Activated effector memory CD4-positive, alpha-beta T cell treated with anti-CD3 and anti-CD28 coated beads, Interleukin-2, amount 50 U/mL, for 16 hours (primary cell): ENCODE measurements at regions not wholly inside any gene's neighbourhood (a gene's known extent, or its start where the extent isn't known, plus 50 kb on each side); places are given as distances from the start of the nearest gene placed in this dataset.

ENCODE experiments used
- DNase-seq: peaks from one replicate; pipeline ENCODE4 v3.0.0-alpha.2; 2020

GRCh38 chr4:157840648-157841047, 332.2 kb downstream of the GASK1B start:
- no peak for DNase-seq

- no peak for DNase-seq
These were observed 332.8 kb downstream of the GASK1B start for GRCh38 chr4:157840034-157840433.

GRCh38 chr4:157838366-157838765, 334.5 kb downstream of the GASK1B start:
- DNase-seq, result no peak

- DNase-seq, result no peak
These were observed 335.6 kb downstream of the GASK1B start for GRCh38 chr4:157837071-157837703.

- no peak for DNase-seq
These were observed 340.2 kb downstream of the GASK1B start for GRCh38 chr4:157832596-157832995.

GRCh38 chr4:157824021-157824420, 348.8 kb downstream of the GASK1B start:
- no peak for DNase-seq

GRCh38 chr4:157821814-157822213, 351.0 kb downstream of the GASK1B start:
- no peak for DNase-seq

- DNase-seq, result no peak
These were observed 352.9 kb downstream of the GASK1B start for GRCh38 chr4:157819693-157820464.

GRCh38 chr4:157818946-157819692, 353.7 kb downstream of the GASK1B start:
- DNase-seq, result no peak

GRCh38 chr4:157810137-157810774, 362.6 kb downstream of the GASK1B start:
- DNase-seq, result no peak

GRCh38 chr4:157808796-157809383, 363.9 kb downstream of the GASK1B start:
- DNase-seq, result no peak

- no peak for DNase-seq
These were observed 366.6 kb downstream of the GASK1B start for GRCh38 chr4:157806184-157806583.

- no peak for DNase-seq
These were observed 367.8 kb downstream of the GASK1B start for GRCh38 chr4:157804986-157805385.

- DNase-seq, result no peak
These were observed 368.8 kb downstream of the GASK1B start for GRCh38 chr4:157803845-157804521.

GRCh38 chr4:157803421-157803820, 369.4 kb downstream of the GASK1B start:
- no peak for DNase-seq

GRCh38 chr4:157795495-157795894, 377.3 kb downstream of the GASK1B start:
- no peak for DNase-seq

- DNase-seq, result no peak
These were observed 380.1 kb downstream of the GASK1B start for GRCh38 chr4:157792716-157793115.

- no peak for DNase-seq
These were observed 381.6 kb downstream of the GASK1B start for GRCh38 chr4:157791236-157791635.

GRCh38 chr4:157787618-157788017, 385.2 kb downstream of the GASK1B start:
- no peak for DNase-seq

- no peak for DNase-seq
These were observed 391.5 kb downstream of the GASK1B start for GRCh38 chr4:157781361-157781760.

GRCh38 chr4:157779081-157779480, 393.7 kb downstream of the GASK1B start:
- DNase-seq, result no peak

GRCh38 chr4:157776930-157777528, 395.8 kb downstream of the GASK1B start:
- no peak for DNase-seq
